Smooth muscle cell (in vitro differentiated cells): ENCODE measurements at regions not wholly inside any gene's neighbourhood (a gene's known extent, or its start where the extent isn't known, plus 50 kb on each side); places are given as distances from the start of the nearest gene placed in this dataset.
A peak's percentile ranks its signal among the peaks of the same experiment; 100 is the strongest.

Experiments
- DNase-seq: peaks from one replicate; lab custom pipeline; 2025; ENCODE audit not compliant: unreplicated experiment; lab: John Stamatoyannopoulos, UW
- H2AFZ ChIP-seq: fragments of 200-600 bp; sonication (generic); 2 replicates; pipeline ENCODE4 v1.6.0; 2016; ENCODE audit warnings: antibody characterized with exemption, low read depth, mild to moderate bottlenecking
- H3F3A ChIP-seq: fragments of 200-600 bp; sonication (generic); 2 replicates; pipeline ENCODE4 v1.6.0; 2017; ENCODE audit warnings: antibody characterized with exemption, low read depth
- H3K27ac ChIP-seq: fragments of 200-600 bp; sonication (generic); 2 replicates; pipeline ENCODE4 v1.5.1; 2016; ENCODE audit warnings: low read depth, mild to moderate bottlenecking
- H3K27me3 ChIP-seq: fragments of 200-600 bp; sonication (generic); 2 replicates; pipeline ENCODE4 v1.6.1; 2016; ENCODE audit warnings: low read depth, mild to moderate bottlenecking
- H3K36me3 ChIP-seq: fragments of 200-600 bp; sonication (generic); 2 replicates; pipeline ENCODE4 v1.5.1; 2016; ENCODE audit warnings: low read depth
- H3K4me1 ChIP-seq: fragments of 200-600 bp; sonication (generic); 2 replicates; pipeline ENCODE4 v1.5.1; 2016; ENCODE audit warnings: low read depth
- H3K4me2 ChIP-seq: fragments of 200-600 bp; sonication (generic); 2 replicates; pipeline ENCODE4 v1.6.0; 2016; ENCODE audit warnings: mild to moderate bottlenecking
- H3K4me3 ChIP-seq: fragments of 200-600 bp; sonication (generic); 2 replicates; pipeline ENCODE4 v1.5.1; 2016; ENCODE audit warnings: mild to moderate bottlenecking
- H3K79me2 ChIP-seq: fragments of 200-600 bp; sonication (generic); 2 replicates; pipeline ENCODE4 v1.6.0; 2016; ENCODE audit warnings: low read depth, mild to moderate bottlenecking
- H3K9ac ChIP-seq: fragments of 200-600 bp; sonication (generic); 2 replicates; pipeline ENCODE4 v1.6.0; 2016; ENCODE audit warnings: low read depth
- H3K9me3 ChIP-seq: fragments of 200-600 bp; sonication (generic); replicated peaks from 2 replicates; pipeline ENCODE4 v1.5.1; 2016; ENCODE audit warnings: low read depth
- H4K20me1 ChIP-seq: fragments of 200-600 bp; sonication (generic); 2 replicates; pipeline ENCODE4 v1.6.0; 2016; ENCODE audit warnings: low read depth
- CTCF ChIP-seq: fragments of 200-600 bp; sonication (generic); IDR thresholded peaks from 2 replicates; pipeline ENCODE4 v1.5.1; 2017; ENCODE audit warnings: borderline replicate concordance, mild to moderate bottlenecking, antibody characterized with exemption; ENCODE audit not compliant: insufficient read depth, poor library complexity, severe bottlenecking
- WGBS: methylation state at CpG from one replicate; pipeline ENCODE4 v1.1.7; 2016; ENCODE audit warnings: low lambda C conversion rate; 5-methylcytosine and 5-hydroxymethylcytosine counted together

- peaks cover 7% of the 10 kb centered on the region for H3F3A ChIP-seq
- H3K27ac ChIP-seq: no peak overlapping the region
- no peaks in the 10 kb centered on the region for H4K20me1 ChIP-seq
- peak overlapping the region; percentile 93 for H3K4me2 ChIP-seq
- H3K9ac ChIP-seq: peak overlapping the region; percentile 13
- no peaks in the 10 kb centered on the region for H3K36me3 ChIP-seq
- H3K4me3 ChIP-seq: peak overlapping the region; percentile 70
- no peak for TF ChIP-seq CTCF
- WGBS: 3% methylated on average over 16 of the region's 16 CpGs
- H3K79me2 ChIP-seq: no peaks in the 10 kb centered on the region
- no peak for DNase-seq
- H2AFZ ChIP-seq: peak overlapping the region; percentile 89
- no peaks in the 10 kb centered on the region for H3K9me3 ChIP-seq
- no peaks in the 10 kb centered on the region for H3K27me3 ChIP-seq
- H3K4me1 ChIP-seq: peaks cover 6% of the 10 kb centered on the region
Observed at GRCh38 chr3:168250415-168250861, 154.7 kb upstream of the GOLIM4 start.

DNA sequence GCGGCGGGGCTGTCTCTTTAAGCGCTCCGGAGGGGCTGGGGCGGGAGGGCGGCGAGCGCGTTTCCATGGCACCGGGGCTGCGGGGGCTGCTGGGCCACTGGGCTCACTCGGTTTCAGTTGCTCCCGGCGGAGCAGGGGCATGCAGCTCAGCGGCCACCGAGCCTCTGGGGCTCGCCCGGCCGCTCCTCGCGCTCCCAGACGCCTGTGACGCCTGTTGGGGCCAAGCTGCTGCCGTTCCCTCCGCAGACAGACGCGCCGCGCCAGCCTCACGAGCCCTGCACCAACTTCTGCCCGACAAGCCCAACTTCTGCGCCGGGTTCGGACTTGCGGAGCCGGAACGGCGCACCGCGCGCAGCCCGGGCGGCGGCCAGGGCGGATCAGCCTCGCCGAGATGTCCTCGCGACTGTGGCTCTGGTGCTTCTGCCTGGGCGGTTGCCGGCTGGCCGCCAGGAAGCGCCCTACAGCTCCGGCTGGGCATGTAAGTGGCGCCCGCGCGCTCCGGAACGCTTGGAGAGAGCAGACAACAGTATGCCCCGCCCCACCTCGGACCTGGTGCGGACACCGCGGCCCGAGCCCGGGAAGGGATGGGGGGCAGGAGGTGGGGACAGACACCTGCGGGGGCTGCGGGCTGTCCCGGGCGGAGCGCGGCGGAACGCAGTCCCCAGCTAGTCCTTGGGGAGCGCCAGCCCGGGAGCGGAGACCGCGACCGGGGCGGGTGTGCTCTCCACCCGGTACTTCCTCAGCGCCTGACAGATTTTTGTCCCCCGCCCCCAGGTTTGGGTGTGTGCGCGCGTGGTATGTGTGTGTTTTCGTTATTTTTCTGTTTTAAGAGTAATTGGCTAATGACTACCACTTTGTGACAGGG, 154.1 kb upstream of the GOLIM4 start:
- peak overlapping the region; percentile 93 for H3K4me2 ChIP-seq
- no peaks in the 10 kb centered on the region for H4K20me1 ChIP-seq
- no peaks in the 10 kb centered on the region for H3K9me3 ChIP-seq
- peak; percentile 90 for DNase-seq
- peak overlapping the region; percentile 89 for H2AFZ ChIP-seq
- peak overlapping the region; percentile 70 for H3K4me3 ChIP-seq
- H3K79me2 ChIP-seq: no peaks in the 10 kb centered on the region
- no peaks in the 10 kb centered on the region for H3K27me3 ChIP-seq
- under 1% methylated on average over 67 of the region's 89 CpGs for WGBS
- peak; percentile 35 for TF ChIP-seq CTCF
- H3K9ac ChIP-seq: peak overlapping the region; percentile 39
- peaks cover 6% of the 10 kb centered on the region for H3K4me1 ChIP-seq
- peak overlapping the region; percentile 58 for H3K27ac ChIP-seq
- no peaks in the 10 kb centered on the region for H3K36me3 ChIP-seq
- peaks cover 7% of the 10 kb centered on the region for H3F3A ChIP-seq

DNA sequence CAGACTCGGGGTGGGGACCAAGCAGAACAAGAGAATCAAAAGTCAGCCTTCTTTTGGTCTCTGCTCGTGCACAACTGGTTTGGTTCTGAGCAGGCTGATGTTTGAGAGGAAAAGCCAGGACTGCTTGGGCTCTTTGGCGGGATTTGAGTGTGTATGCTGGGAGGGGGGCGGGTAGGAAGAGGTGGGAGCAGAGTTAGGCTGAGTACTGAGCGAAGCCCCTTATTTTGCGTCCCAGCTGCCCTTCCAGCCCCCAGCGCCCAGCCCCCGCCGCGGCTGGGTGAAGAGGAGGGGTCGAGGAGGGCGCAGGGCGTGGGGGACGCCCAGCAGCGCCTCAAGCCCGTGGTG, 153.5 kb upstream of the GOLIM4 start:
- peak overlapping the region; percentile 93 for H3K4me2 ChIP-seq
- TF ChIP-seq CTCF: no peak
- 0% methylated on average over 9 of the region's 16 CpGs for WGBS
- peak overlapping the region; percentile 89 for H2AFZ ChIP-seq
- peaks cover 6% of the 10 kb centered on the region for H3K4me1 ChIP-seq
- peaks cover 7% of the 10 kb centered on the region for H3F3A ChIP-seq
- peak; percentile 34 for DNase-seq
- peak overlapping the region; percentile 70 for H3K4me3 ChIP-seq
- no peaks in the 10 kb centered on the region for H4K20me1 ChIP-seq
- no peaks in the 10 kb centered on the region for H3K9me3 ChIP-seq
- no peaks in the 10 kb centered on the region for H3K79me2 ChIP-seq
- no peaks in the 10 kb centered on the region for H3K27me3 ChIP-seq
- peak overlapping the region; percentile 39 for H3K9ac ChIP-seq
- no peaks in the 10 kb centered on the region for H3K36me3 ChIP-seq
- peak overlapping the region; percentile 58 for H3K27ac ChIP-seq
